MCF 10A (cell line): ENCODE measurements at regions not wholly inside any gene's neighbourhood (a gene's known extent, or its start where the extent isn't known, plus 50 kb on each side); places are given as distances from the start of the nearest gene placed in this dataset.

Source experiments
- BruUV-seq: library from RNA; stranded (reverse); fragments of 400-500 nt; replicated peaks from 2 replicates; lab custom pipeline; 2021; lab: Mats Ljungman, UMichigan
- CTCF ChIA-PET: fragments of 300-600 bp; sonication (Branson Sonifier 250); formaldehyde crosslinking; extraction: SDS; loops from one replicate; lab custom pipeline; 2021; ENCODE audit warnings: antibody characterized with exemption, inconsistent platforms; lab: Yijun Ruan, JAX
- POLR2A ChIA-PET: fragments of 300-600, 350-650 bp; sonication (Branson Sonifier 250); formaldehyde crosslinking; extraction: SDS; loops from one replicate; lab custom pipeline; 2020; ENCODE audit warnings: antibody characterized with exemption, inconsistent platforms; lab: Yijun Ruan, JAX
- DNase-seq: peaks from one replicate; pipeline ENCODE4 v3.0.0-alpha.2; 2018; ENCODE audit not compliant: unreplicated experiment
- H3K27ac Mint-ChIP-seq: one replicate; pipeline ENCODE4 v1.8.0; 2022; ENCODE audit warnings: mild to moderate bottlenecking, low read depth, mixed read lengths; ENCODE audit not compliant: unreplicated experiment
- H3K27me3 Mint-ChIP-seq: one replicate; pipeline ENCODE4 v1.8.0; 2022; ENCODE audit warnings: mixed read lengths; ENCODE audit not compliant: insufficient read depth, unreplicated experiment
- H3K36me3 Mint-ChIP-seq: one replicate; pipeline ENCODE4 v1.8.0; 2022; ENCODE audit warnings: mild to moderate bottlenecking, moderate library complexity, mixed read lengths; ENCODE audit not compliant: insufficient read depth, unreplicated experiment
- H3K4me1 Mint-ChIP-seq: one replicate; pipeline ENCODE4 v1.8.0; 2022; ENCODE audit warnings: mixed read lengths; ENCODE audit not compliant: insufficient read depth, unreplicated experiment
- H3K4me3 Mint-ChIP-seq: one replicate; pipeline ENCODE4 v1.8.0; 2022; ENCODE audit warnings: mild to moderate bottlenecking, moderate library complexity, mixed read lengths; ENCODE audit not compliant: unreplicated experiment
- H3K9me3 Mint-ChIP-seq: one replicate; pipeline ENCODE4 v1.8.0; 2022; ENCODE audit warnings: mixed read lengths; ENCODE audit not compliant: unreplicated experiment
- CTCF ChIP-seq: fragments of 200-600 bp; IDR thresholded peaks from one replicate; pipeline ENCODE4 v1.8.0; 2022; ENCODE audit warnings: antibody characterized with exemption, mild to moderate bottlenecking; ENCODE audit not compliant: unreplicated experiment
- intact Hi-C: fragments of 100-400 bp; cut with micrococcal nuclease; formaldehyde crosslinking; loops from 2 replicates; pipeline ENCODE4 v1.14.1; 2022

GRCh38 chr4:141792164-141792563 lies 155.8 kb downstream of the IL15 start:
- no peak for DNase-seq
- Mint-ChIP-seq H3K4me1 (no peaks in the 10 kb centered on the region), H3K36me3 (no peaks in the 10 kb centered on the region), H3K27ac (no peak overlapping the region), H3K27me3 (no peaks in the 10 kb centered on the region), H3K4me3 (no peak overlapping the region), H3K9me3 (no peaks in the 10 kb centered on the region)
- ChIA-PET CTCF (interaction anchor here (0.7 kb wide), 2 partner anchors 416 to 451 kb away, joined by 3 to 5 read pairs; no protein-coding TSS in a partner anchor), POLR2A (interaction anchor here (0.7 kb wide), 1 partner anchor 9 kb away, joined by 3 read pairs; no protein-coding TSS in a partner anchor)
- intact Hi-C loops, result no loop called here
- BruUV-seq, result no TSS peak
- TF ChIP-seq CTCF, result no peak

- ChIA-PET POLR2A (no interaction called here), CTCF (no interaction called here)
- intact Hi-C loops, result no loop called here
- Mint-ChIP-seq H3K27ac (no peak overlapping the region), H3K9me3 (no peaks in the 10 kb centered on the region), H3K27me3 (no peaks in the 10 kb centered on the region), H3K36me3 (no peaks in the 10 kb centered on the region), H3K4me3 (no peak overlapping the region), H3K4me1 (peaks cover 9% of the 10 kb centered on the region)
- no peak for TF ChIP-seq CTCF
- DNase-seq, result no peak
- BruUV-seq, result no TSS peak
These were observed 161.6 kb downstream of the IL15 start for GRCh38 chr4:141797966-141798365.

GRCh38 chr4:141801558-141801957 lies 165.2 kb downstream of the IL15 start:
- no peaks in the 10 kb centered on the region for H3K36me3 Mint-ChIP-seq
- ChIA-PET CTCF (interaction anchor here (1.2 kb wide), 1 partner anchor 16 kb away, joined by 3 read pairs; no protein-coding TSS in a partner anchor), POLR2A (no interaction called here)
- no peaks in the 10 kb centered on the region for H3K9me3 Mint-ChIP-seq
- intact Hi-C loops, result no loop called here
- TF ChIP-seq CTCF, result no peak
- no peak overlapping the region for H3K4me3 Mint-ChIP-seq
- DNase-seq, result no peak
- BruUV-seq, result no TSS peak
- H3K27me3 Mint-ChIP-seq, result no peaks in the 10 kb centered on the region
- peaks cover 9% of the 10 kb centered on the region for H3K4me1 Mint-ChIP-seq
- H3K27ac Mint-ChIP-seq, result no peak overlapping the region

- peak; percentile 20 for DNase-seq
- ChIA-PET POLR2A (interaction anchor here (0.9 kb wide), 1 partner anchor 10 kb away, joined by 3 read pairs; no protein-coding TSS in a partner anchor), CTCF (interaction anchor here (1.2 kb wide), 1 partner anchor 17 kb away, joined by 3 read pairs; no protein-coding TSS in a partner anchor)
- peaks cover 12% of the 10 kb centered on the region for H3K4me1 Mint-ChIP-seq
- H3K27ac Mint-ChIP-seq, result no peak overlapping the region
- no peak for TF ChIP-seq CTCF
- H3K36me3 Mint-ChIP-seq, result no peaks in the 10 kb centered on the region
- H3K4me3 Mint-ChIP-seq, result no peak overlapping the region
- no TSS peak for BruUV-seq
- H3K9me3 Mint-ChIP-seq, result no peaks in the 10 kb centered on the region
- intact Hi-C loops, result no loop called here
- no peaks in the 10 kb centered on the region for H3K27me3 Mint-ChIP-seq
These were observed 165.9 kb downstream of the IL15 start for GRCh38 chr4:141802333-141802732.
